Keratinocyte (primary cell): ENCODE measurements at regions not wholly inside any gene's neighbourhood (a gene's known extent, or its start where the extent isn't known, plus 50 kb on each side); places are given as distances from the start of the nearest gene placed in this dataset.

Experiments
- DNase-seq: peaks from one replicate; pipeline ENCODE4 v3.0.0-alpha.2; 2011; ENCODE audit warnings: low read depth, missing footprints, low spot score
- FAIRE-seq: peaks from 2 replicates; lab custom pipeline; 2011; peaks lifted over from hg19 to GRCh38; lab: Jason Lieb, UNC
- H2AFZ ChIP-seq: 2 replicates; pipeline ENCODE4 v1.6.0; 2012; ENCODE audit warnings: low read length, control low read depth, inconsistent platforms; ENCODE audit not compliant: control insufficient read depth
- H3K27ac ChIP-seq: 2 replicates; pipeline ENCODE4 v1.5.1; 2011; ENCODE audit warnings: low read length; ENCODE audit not compliant: control insufficient read depth, insufficient read depth
- H3K27me3 ChIP-seq: 3 replicates; pipeline ENCODE4 v1.6.0; 2011; ENCODE audit warnings: low read length; ENCODE audit not compliant: control insufficient read depth, insufficient read depth; ENCODE audit errors: extremely low read depth
- H3K36me3 ChIP-seq, 2 experiments: 2 replicates in 1 of 2; 3 replicates in 1 of 2; pipeline ENCODE4 v1.5.1; 2011; ENCODE audit warnings: low read length in 2 of 2, mild to moderate bottlenecking in 1 of 2; ENCODE audit not compliant: control insufficient read depth in 2 of 2, insufficient read depth in 2 of 2; ENCODE audit errors: extremely low read depth in 1 of 2
- H3K4me1 ChIP-seq: 3 replicates; pipeline ENCODE4 v1.5.1; 2011; ENCODE audit warnings: low read length; ENCODE audit not compliant: control insufficient read depth, insufficient read depth; ENCODE audit errors: extremely low read depth
- H3K4me2 ChIP-seq: 3 replicates; pipeline ENCODE4 v1.6.0; 2011; ENCODE audit warnings: low read depth, low read length; ENCODE audit not compliant: control insufficient read depth, insufficient read depth; ENCODE audit errors: extremely low read depth
- H3K4me3 ChIP-seq, 3 experiments: fragments of 200-600 bp in 1 of 3; sonication (generic) in 1 of 3; 2 replicates in 2 of 3; 3 replicates in 1 of 3; pipeline ENCODE4 v1.5.1; 2011 to 2016; ENCODE audit warnings: low read length in 3 of 3, mild to moderate bottlenecking in 3 of 3, control low read depth in 2 of 3, inconsistent platforms in 1 of 3, low read depth in 1 of 3, mixed read lengths in 1 of 3, mixed run types in 1 of 3, moderate library complexity in 1 of 3; ENCODE audit not compliant: control insufficient read depth in 2 of 3, insufficient read depth in 2 of 3; ENCODE audit errors: extremely low read depth in 1 of 3
- H3K79me2 ChIP-seq: 2 replicates; pipeline ENCODE4 v1.6.0; 2012; ENCODE audit warnings: low read length; ENCODE audit not compliant: control insufficient read depth, insufficient read depth
- H3K9ac ChIP-seq: 3 replicates; pipeline ENCODE4 v1.6.0; 2011; ENCODE audit warnings: low read length; ENCODE audit not compliant: control insufficient read depth, insufficient read depth; ENCODE audit errors: extremely low read depth
- H3K9me1 ChIP-seq: 3 replicates; pipeline ENCODE4 v1.6.0; 2011; ENCODE audit warnings: low read length; ENCODE audit not compliant: control insufficient read depth, insufficient read depth; ENCODE audit errors: extremely low read depth
- H3K9me3 ChIP-seq: 2 replicates; pipeline ENCODE4 v1.5.1; 2012; ENCODE audit warnings: low read depth, low read length; ENCODE audit not compliant: control insufficient read depth
- H4K20me1 ChIP-seq: 3 replicates; pipeline ENCODE4 v1.6.0; 2011; ENCODE audit warnings: low read length; ENCODE audit not compliant: control insufficient read depth, insufficient read depth; ENCODE audit errors: extremely low read depth
- CTCF ChIP-seq, 3 experiments: IDR thresholded peaks in 1 of 3; conservative IDR thresholded peaks in 1 of 3; optimal IDR thresholded peaks in 1 of 3; 2 replicates in 2 of 3; 3 replicates in 1 of 3; pipeline versions ENCODE3 to v1.5.1; 2011; ENCODE audit warnings: low read length in 3 of 3, mild to moderate bottlenecking in 3 of 3, moderate library complexity in 2 of 3, control low read depth in 1 of 3, inconsistent platforms in 1 of 3; ENCODE audit not compliant: insufficient read depth in 2 of 3; ENCODE audit errors: extremely low read depth in 1 of 3
- EZH2 ChIP-seq: IDR thresholded peaks from one replicate; pipeline ENCODE4 v1.6.1; 2012; ENCODE audit warnings: inconsistent platforms, mild to moderate bottlenecking, low read length, moderate library complexity
- dilution Hi-C: fragments of 300-500 bp; cut with MboI; formaldehyde crosslinking; loops from one replicate; pipeline ENCODE4 v1.7.0; 2020; ENCODE audit warnings: low sequenced_read_pairs; ENCODE audit not compliant: extremely low pct_ligation_motif_present

- dilution Hi-C loops: no loop called here
- H4K20me1 ChIP-seq: no peaks in the 10 kb centered on the region
- no peaks in the 10 kb centered on the region for H3K9me1 ChIP-seq
- H3K27me3 ChIP-seq: no peaks in the 10 kb centered on the region
- H3K4me2 ChIP-seq: no peak overlapping the region
- no peak for TF ChIP-seq CTCF (optimal IDR thresholded peaks at IDR 0.05 in 1 of 3, IDR thresholded peaks at IDR 0.05 in 1 of 3, conservative IDR thresholded peaks at IDR 0.05 in 1 of 3; ENCODE audit: extremely low read depth in 1 of 3, insufficient read depth in 2 of 3, low read length in 3 of 3)
- TF ChIP-seq EZH2: no peak
- H3K36me3 ChIP-seq: no peaks in the 10 kb centered on the region
- no peaks in the 10 kb centered on the region for H3K9me3 ChIP-seq
- DNase-seq (no peak), FAIRE-seq (no peak)
- no peaks in the 10 kb centered on the region for H3K79me2 ChIP-seq
- no peak overlapping the region for H3K4me3 ChIP-seq
- no peak overlapping the region for H3K27ac ChIP-seq
- no peaks in the 10 kb centered on the region for H3K4me1 ChIP-seq
- H2AFZ ChIP-seq: no peak overlapping the region
- no peak overlapping the region for H3K9ac ChIP-seq
Observed at GRCh38 chr5:3127423-3127911, 376.0 kb upstream of the IRX2 start.

DNA sequence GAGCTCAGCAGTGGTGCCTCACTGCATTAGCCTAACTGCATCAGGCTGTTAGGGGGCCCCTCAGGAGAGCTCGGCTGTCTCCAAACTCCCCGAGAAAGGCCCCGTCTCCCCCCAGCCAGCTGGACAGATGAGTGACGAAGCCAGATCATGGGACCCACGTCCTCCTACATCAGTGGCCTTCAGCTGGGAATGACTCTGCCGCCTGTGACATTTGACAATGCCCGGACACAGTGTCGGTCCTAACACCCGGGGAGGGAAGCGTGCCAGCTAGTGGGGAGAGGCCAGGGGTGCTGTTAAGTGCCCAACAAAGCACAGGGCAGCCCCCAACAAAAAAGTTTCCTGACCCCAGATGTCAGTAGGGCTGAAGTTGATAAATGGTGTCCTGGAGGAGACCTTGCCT is 375.2 kb upstream of the IRX2 start:
- H3K4me3 ChIP-seq: no peak overlapping the region
- H3K4me2 ChIP-seq: no peak overlapping the region
- DNase-seq (no peak), FAIRE-seq (no peak)
- H4K20me1 ChIP-seq: no peaks in the 10 kb centered on the region
- no peaks in the 10 kb centered on the region for H3K79me2 ChIP-seq
- H3K9me3 ChIP-seq: no peaks in the 10 kb centered on the region
- no peaks in the 10 kb centered on the region for H3K9me1 ChIP-seq
- H3K27ac ChIP-seq: no peak overlapping the region
- dilution Hi-C loops: no loop called here
- no peaks in the 10 kb centered on the region for H3K27me3 ChIP-seq
- H3K9ac ChIP-seq: no peak overlapping the region
- TF ChIP-seq CTCF (optimal IDR thresholded peaks at IDR 0.05 in 1 of 3, IDR thresholded peaks at IDR 0.05 in 1 of 3, conservative IDR thresholded peaks at IDR 0.05 in 1 of 3; ENCODE audit: extremely low read depth in 1 of 3, insufficient read depth in 2 of 3, low read length in 3 of 3): no peak
- no peak for TF ChIP-seq EZH2
- H2AFZ ChIP-seq: no peak overlapping the region
- H3K4me1 ChIP-seq: no peaks in the 10 kb centered on the region
- no peaks in the 10 kb centered on the region for H3K36me3 ChIP-seq
